Muscle of leg (tissue), 3 donors: ENCODE measurements at regions not wholly inside any gene's neighbourhood (a gene's known extent, or its start where the extent isn't known, plus 50 kb on each side); places are given as distances from the start of the nearest gene placed in this dataset.

Experiments used
- DNase-seq: peaks from one replicate; pipeline ENCODE4 v3.0.0; 2013
- H3K27ac ChIP-seq: one replicate; pipeline ENCODE4 v1.5.1; 2013; ENCODE audit warnings: mild to moderate bottlenecking, low read length, control low read depth
- H3K27me3 ChIP-seq: one replicate; pipeline ENCODE4 v1.6.1; 2013; ENCODE audit warnings: low read length; ENCODE audit not compliant: control insufficient read depth, insufficient read depth
- H3K36me3 ChIP-seq: one replicate; pipeline ENCODE4 v1.6.1; 2013; ENCODE audit warnings: low read length; ENCODE audit not compliant: control insufficient read depth, insufficient read depth
- H3K4me1 ChIP-seq: one replicate; pipeline ENCODE4 v1.6.1; 2013; ENCODE audit warnings: low read length; ENCODE audit not compliant: control insufficient read depth, insufficient read depth
- H3K4me3 ChIP-seq: one replicate; pipeline ENCODE4 v1.5.1; 2013; ENCODE audit warnings: low read length, control low read depth
- H3K9me3 ChIP-seq: replicated peaks from 2 replicates; pipeline ENCODE4 v1.6.1; 2013; ENCODE audit warnings: low read depth, low read length; ENCODE audit not compliant: control insufficient read depth
- WGBS: methylation state at CpG from one replicate; pipeline ENCODE4 v1.1.5; 2013; ENCODE audit warnings: missing lambda C conversion rate; ENCODE audit not compliant: insufficient coverage; 5-methylcytosine and 5-hydroxymethylcytosine counted together

DNA sequence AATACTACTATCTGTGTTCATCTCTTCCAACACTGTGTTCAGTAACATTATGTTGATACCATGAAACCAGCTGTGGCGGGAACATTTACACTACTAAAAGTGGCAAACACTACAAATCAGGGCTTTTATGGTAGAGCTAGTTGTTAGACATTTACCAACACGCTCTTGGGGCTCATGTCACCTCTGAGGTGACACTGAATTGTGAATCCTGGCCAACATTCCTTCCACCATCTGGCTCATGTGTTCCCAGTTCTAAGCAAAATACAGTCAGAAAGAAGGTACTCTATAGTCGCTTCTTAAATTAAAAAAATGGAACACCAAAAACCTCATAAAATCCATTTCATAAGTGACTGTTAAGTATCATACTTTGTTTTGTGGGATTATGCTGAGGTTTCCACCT, 436.6 kb downstream of the FUT8 start:
- H3K27me3 ChIP-seq, result peaks cover 7% of the 10 kb centered on the region
- H3K36me3 ChIP-seq, result no peaks in the 10 kb centered on the region
- no peak overlapping the region for H3K27ac ChIP-seq
- no peaks in the 10 kb centered on the region for H3K9me3 ChIP-seq
- no peaks in the 10 kb centered on the region for H3K4me1 ChIP-seq
- no peak for DNase-seq
- 80% methylated on average over 1 of the region's 3 CpGs for WGBS
- H3K4me3 ChIP-seq, result no peak overlapping the region

DNA sequence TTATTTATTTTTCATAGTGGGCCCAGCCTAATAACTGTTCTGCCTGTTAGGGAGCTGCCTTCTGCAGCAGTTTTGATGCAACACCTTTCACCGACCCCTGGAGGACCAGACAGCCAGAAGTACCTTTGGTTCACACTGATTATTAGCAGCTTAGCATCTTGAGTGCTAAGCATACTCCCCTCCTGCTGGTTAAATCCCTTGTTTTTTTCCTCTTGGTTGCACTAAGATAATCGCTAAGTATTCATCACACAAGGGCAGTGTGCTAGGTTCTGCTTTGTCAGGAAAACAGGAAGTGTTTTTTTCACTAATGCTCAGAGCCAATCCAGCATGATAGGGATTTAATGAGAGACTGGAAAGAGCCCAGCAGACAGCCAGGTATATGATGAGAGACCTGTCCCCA, 437.0 kb downstream of the FUT8 start:
- Histone ChIP-seq H3K27ac (no peak overlapping the region), H3K4me3 (no peak overlapping the region), H3K27me3 (peaks cover 7% of the 10 kb centered on the region), H3K36me3 (no peaks in the 10 kb centered on the region), H3K9me3 (no peaks in the 10 kb centered on the region), H3K4me1 (no peaks in the 10 kb centered on the region)
- 63% methylated on average over 1 of the region's 2 CpGs for WGBS
- no peak for DNase-seq

DNA sequence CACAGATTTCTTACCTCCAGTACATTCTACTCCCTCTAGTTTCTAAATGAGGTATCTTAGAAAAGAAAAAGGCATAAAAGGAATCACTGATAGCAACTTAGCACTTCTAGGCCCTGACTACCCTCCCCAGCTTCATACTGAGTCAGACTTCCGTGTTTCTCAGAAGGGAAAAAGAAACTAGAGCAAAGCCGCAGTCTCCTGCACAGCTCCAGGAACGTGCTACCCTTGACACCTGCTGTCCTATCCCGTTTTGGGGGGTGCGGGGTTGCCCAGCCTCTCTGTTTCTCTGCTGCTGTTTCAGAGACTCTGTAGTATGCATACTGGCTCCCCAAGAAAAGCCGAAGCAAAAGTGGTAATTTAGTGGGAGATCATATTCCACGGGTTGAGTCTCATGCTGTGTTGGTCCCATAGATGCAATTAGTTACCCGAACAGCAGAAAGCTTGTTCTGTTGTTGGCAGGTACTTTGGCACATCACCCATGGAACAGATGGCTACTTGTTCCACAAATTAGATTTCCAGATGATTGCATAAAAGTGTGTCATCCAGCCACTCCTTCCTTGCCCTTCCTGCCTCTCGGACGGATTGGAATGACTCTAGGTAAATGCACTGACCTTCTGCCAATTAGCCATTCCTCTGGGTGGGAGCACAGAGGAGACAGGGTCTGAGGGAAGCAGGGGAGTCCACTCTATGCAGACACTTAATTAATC, 438.1 kb downstream of the FUT8 start:
- Histone ChIP-seq H3K4me1 (no peaks in the 10 kb centered on the region), H3K9me3 (no peaks in the 10 kb centered on the region), H3K27ac (no peak overlapping the region), H3K4me3 (no peak overlapping the region), H3K36me3 (no peaks in the 10 kb centered on the region), H3K27me3 (peaks cover 7% of the 10 kb centered on the region)
- 59% methylated on average over 7 of the region's 10 CpGs for WGBS
- DNase-seq, result peak; percentile 46

DNA sequence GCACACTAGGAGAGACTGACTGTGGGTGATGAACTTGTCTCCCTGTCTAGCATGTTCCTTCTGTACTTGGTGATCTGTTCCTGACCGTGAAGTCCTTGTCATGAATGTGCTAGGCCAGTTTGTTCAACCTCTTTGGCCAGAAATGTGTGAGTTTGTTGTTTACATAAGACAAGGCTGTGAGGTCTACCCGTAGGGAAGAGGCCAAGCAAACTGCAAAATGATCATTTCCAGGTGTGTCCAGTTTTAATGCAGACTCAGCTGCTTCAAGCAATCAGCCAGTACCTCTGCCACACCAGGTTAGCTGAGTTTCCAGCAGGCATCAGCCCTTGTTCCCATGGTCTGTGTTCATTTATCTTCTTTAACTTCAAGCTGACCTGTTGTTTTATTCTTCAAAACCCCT, 440.2 kb downstream of the FUT8 start:
- no peak overlapping the region for H3K4me3 ChIP-seq
- H3K9me3 ChIP-seq, result no peaks in the 10 kb centered on the region
- H3K36me3 ChIP-seq, result no peaks in the 10 kb centered on the region
- DNase-seq, result no peak
- H3K4me1 ChIP-seq, result no peaks in the 10 kb centered on the region
- peaks cover 7% of the 10 kb centered on the region for H3K27me3 ChIP-seq
- WGBS, result 0% methylated on average over 1 of the region's 2 CpGs
- no peak overlapping the region for H3K27ac ChIP-seq

DNA sequence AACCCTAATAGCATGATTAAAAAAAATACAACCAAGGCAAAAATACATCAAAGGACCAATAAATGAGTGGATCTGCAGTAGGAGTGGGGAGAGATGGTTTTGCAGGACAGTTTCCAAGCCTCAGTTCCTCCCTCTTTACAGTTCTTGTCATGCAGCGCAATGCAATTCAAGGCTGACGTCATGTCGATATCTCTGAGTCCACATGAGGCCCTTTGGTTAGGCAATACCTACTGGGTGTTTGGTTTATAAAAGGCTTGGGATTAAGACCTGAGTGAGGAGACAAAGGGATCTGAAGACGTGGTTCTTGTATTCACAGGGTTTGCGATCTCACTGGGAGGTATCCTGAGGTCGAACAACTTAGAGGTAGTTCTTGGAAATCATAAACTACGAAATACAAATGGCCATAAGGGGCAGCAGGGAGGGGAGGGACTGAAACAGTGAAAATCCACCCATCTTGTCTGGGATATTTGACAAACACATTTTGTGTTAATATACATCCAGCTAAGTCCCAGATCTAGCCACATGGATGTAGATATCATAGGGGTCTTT, 441.0 kb downstream of the FUT8 start:
- Histone ChIP-seq H3K36me3 (no peaks in the 10 kb centered on the region), H3K27me3 (peaks cover 7% of the 10 kb centered on the region), H3K27ac (no peak overlapping the region), H3K4me3 (no peak overlapping the region), H3K9me3 (no peaks in the 10 kb centered on the region), H3K4me1 (no peaks in the 10 kb centered on the region)
- no peak for DNase-seq
- 32% methylated on average over 4 of the region's 7 CpGs for WGBS

DNA sequence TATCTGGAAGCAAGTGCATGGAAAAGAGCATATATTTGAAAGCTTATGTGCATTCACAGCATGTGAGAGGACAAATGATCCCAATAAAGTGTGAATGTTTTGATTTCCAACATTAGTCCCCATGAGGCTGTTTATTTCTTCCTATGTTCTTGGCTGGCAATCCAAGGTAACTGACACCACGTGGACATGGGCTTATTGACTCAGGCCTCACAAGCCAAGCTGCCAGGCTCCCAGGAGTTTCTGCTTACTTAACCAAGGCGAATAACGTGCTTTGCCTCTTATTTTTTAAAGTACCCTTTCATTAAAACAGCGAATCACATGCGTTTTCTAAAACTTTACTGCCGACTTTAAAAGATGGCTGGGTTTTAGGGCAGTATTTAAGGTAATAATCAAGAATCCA, 441.7 kb downstream of the FUT8 start:
- Histone ChIP-seq H3K4me3 (no peak overlapping the region), H3K36me3 (no peaks in the 10 kb centered on the region), H3K9me3 (no peaks in the 10 kb centered on the region), H3K27me3 (peaks cover 7% of the 10 kb centered on the region), H3K27ac (no peak overlapping the region), H3K4me1 (no peaks in the 10 kb centered on the region)
- WGBS, result 25% methylated on average over 1 of the region's 6 CpGs
- DNase-seq, result no peak

DNA sequence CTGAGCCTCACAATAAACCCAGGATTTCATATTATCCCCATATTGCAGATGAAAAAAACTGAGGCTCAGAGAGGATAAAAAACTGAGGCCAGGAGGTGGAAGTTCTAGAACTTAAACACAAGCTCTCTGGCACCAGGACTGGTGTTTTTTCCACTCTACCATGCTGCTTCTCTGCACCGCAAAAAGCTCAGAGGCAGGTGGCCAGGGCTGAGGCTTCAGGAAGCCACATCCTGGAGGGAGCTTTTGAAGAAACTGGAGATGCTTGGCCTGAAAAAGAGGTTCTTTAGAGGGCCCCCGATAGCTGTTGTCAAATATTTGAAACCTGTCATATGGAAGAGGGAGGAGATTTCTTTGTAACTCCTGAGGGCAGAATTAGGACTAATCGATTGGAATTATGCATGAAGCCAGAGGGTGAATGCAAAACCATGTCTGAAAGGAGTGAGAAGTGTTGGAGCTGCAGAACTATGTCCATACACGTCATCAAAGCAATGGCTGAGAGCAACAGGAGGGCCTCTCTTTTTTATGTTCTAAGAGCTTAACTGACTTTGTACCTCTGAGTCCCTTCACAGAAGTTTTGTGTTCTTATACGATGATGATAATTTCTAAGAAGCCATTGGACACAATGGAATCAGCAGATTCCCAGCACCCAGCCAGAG, 448.6 kb downstream of the FUT8 start:
- DNase-seq, result no peak
- Histone ChIP-seq H3K4me1 (no peaks in the 10 kb centered on the region), H3K36me3 (no peaks in the 10 kb centered on the region), H3K27me3 (peaks cover 2% of the 10 kb centered on the region), H3K4me3 (no peak overlapping the region), H3K27ac (no peak overlapping the region), H3K9me3 (no peaks in the 10 kb centered on the region)
- 78% methylated on average over 3 of the region's 5 CpGs for WGBS

DNA sequence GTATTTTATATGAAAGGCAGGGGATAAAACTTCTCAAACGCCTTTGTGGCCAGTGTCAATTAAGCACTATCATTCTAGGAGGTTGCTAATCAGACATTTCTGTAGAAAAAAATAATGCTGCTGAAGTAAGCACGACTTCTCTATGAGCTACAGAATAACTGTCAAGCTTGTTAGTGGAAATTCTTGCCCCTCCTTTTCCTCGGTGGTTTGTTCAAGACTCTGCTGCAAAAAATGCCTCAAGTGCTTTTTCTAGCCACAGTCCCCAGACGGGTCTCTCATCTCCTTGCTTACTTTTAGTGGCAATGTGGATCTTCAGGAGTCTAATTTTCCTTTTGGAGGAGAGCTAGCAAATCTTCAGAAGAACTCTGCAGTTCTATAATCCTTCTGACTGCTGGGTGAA, 452.0 kb downstream of the FUT8 start:
- H3K4me1 ChIP-seq, result no peaks in the 10 kb centered on the region
- no peaks in the 10 kb centered on the region for H3K9me3 ChIP-seq
- no peaks in the 10 kb centered on the region for H3K36me3 ChIP-seq
- peaks cover 5% of the 10 kb centered on the region for H3K27me3 ChIP-seq
- WGBS, result no CpG with 5 or more reads among the region's 4 CpGs
- no peak overlapping the region for H3K27ac ChIP-seq
- no peak overlapping the region for H3K4me3 ChIP-seq
- DNase-seq, result no peak

DNA sequence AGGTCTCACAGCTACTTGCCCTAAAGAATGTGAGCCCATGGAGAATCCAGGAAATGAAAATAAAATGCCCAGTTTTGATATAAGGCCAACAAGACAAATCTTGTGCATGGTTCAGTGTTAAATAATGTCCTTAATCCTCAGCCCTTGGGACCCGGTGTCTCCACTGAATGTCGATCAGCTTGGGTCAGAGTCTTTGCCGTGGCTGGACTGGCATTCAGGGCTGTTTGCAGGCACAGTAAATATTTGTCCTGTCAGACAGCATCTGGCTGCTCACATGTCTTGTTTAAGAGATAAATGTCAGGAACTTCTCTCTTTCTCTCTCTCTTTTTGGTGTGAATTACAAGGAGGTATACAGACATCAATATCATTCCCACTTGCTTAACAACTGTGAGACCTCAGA, 452.5 kb downstream of the FUT8 start:
- Histone ChIP-seq H3K4me3 (no peak overlapping the region), H3K36me3 (no peaks in the 10 kb centered on the region), H3K27me3 (peaks cover 5% of the 10 kb centered on the region), H3K4me1 (no peaks in the 10 kb centered on the region), H3K9me3 (no peaks in the 10 kb centered on the region), H3K27ac (no peak overlapping the region)
- DNase-seq, result no peak
- WGBS, result 54% methylated on average over 2 of the region's 3 CpGs

DNA sequence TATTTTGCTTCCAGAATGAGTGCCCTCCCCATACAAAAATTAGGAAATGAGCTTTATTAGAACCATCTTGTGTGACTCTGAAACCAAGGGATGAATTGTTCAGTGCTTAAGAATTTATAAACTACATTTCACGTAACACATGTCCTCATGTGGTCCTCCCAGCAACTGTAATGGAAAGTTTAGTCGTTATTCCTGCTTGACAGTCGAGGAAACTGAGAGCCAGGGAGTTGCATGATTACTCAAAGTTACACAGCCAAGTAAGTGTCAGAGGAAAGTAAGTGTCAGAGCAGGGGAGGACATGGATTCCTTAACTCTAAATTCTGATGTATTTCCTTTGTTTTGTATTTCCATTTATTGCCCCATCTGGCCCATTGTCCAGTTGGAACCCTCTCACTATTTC, 453.9 kb downstream of the FUT8 start:
- 74% methylated on average over 2 of the region's 3 CpGs for whole genome bisulfite sequencing
- H3K4me1 ChIP-seq, result no peaks in the 10 kb centered on the region
- DNase-seq, result no peak
- H3K4me3 ChIP-seq, result no peak overlapping the region
- no peak overlapping the region for H3K27ac ChIP-seq
- no peaks in the 10 kb centered on the region for H3K9me3 ChIP-seq
- H3K27me3 ChIP-seq, result peaks cover 5% of the 10 kb centered on the region
- H3K36me3 ChIP-seq, result no peaks in the 10 kb centered on the region
